Mesothelial cell of epicardium (in vitro differentiated cells): ENCODE measurements at regions not wholly inside any gene's neighbourhood (a gene's known extent, or its start where the extent isn't known, plus 50 kb on each side); places are given as distances from the start of the nearest gene placed in this dataset.
A peak's percentile ranks its signal among the peaks of the same experiment; 100 is the strongest.

Experiments
- DNase-seq, 2 experiments: peaks; one replicate each; pipeline ENCODE4 v3.0.0; 2021; ENCODE audit warnings: low spot score in 2 of 2; ENCODE audit not compliant: unreplicated experiment in 2 of 2
- H3K27ac Mint-ChIP-seq: 2 replicates; pipeline ENCODE4 v1.8.0; 2021; ENCODE audit warnings: mixed read lengths
- H3K27me3 Mint-ChIP-seq: 2 replicates; pipeline ENCODE4 v1.8.0; 2021; ENCODE audit warnings: low read depth, mixed read lengths
- H3K36me3 Mint-ChIP-seq: 2 replicates; pipeline ENCODE4 v1.8.0; 2021; ENCODE audit warnings: mixed read lengths
- H3K4me1 Mint-ChIP-seq: 2 replicates; pipeline ENCODE4 v1.8.0; 2021; ENCODE audit warnings: mixed read lengths
- H3K4me3 Mint-ChIP-seq: 2 replicates; pipeline ENCODE4 v1.8.0; 2021; ENCODE audit warnings: mild to moderate bottlenecking, moderate library complexity, mixed read lengths
- H3K9me3 Mint-ChIP-seq: 2 replicates; pipeline ENCODE4 v1.8.0; 2021; ENCODE audit warnings: mixed read lengths
- CTCF ChIP-seq: fragments of 200-600 bp; sonication (generic); IDR thresholded peaks from one replicate; pipeline ENCODE4 v1.5.0; 2021; ENCODE audit warnings: antibody characterized with exemption; ENCODE audit not compliant: unreplicated experiment

- Mint-ChIP-seq H3K4me3 (no peak overlapping the region), H3K27me3 (no peaks in the 10 kb centered on the region), H3K9me3 (no peaks in the 10 kb centered on the region), H3K36me3 (no peaks in the 10 kb centered on the region), H3K4me1 (peaks cover 31% of the 10 kb centered on the region), H3K27ac (no peak overlapping the region)
- DNase-seq = peak in 1 of 2 experiments; percentile 32
- TF ChIP-seq CTCF = no peak
Observed at GRCh38 chr11:134562941-134563471, 151.0 kb upstream of the B3GAT1 start.

GRCh38 chr11:134562196-134562595, 150.2 kb upstream of the B3GAT1 start:
- Mint-ChIP-seq H3K4me1 (peaks cover 31% of the 10 kb centered on the region), H3K9me3 (no peaks in the 10 kb centered on the region), H3K27me3 (no peaks in the 10 kb centered on the region), H3K4me3 (no peak overlapping the region), H3K27ac (no peak overlapping the region), H3K36me3 (no peaks in the 10 kb centered on the region)
- peak in 1 of 2 experiments; percentile 33 for DNase-seq
- TF ChIP-seq CTCF = no peak

- Mint-ChIP-seq H3K27me3 (no peaks in the 10 kb centered on the region), H3K27ac (peak overlapping the region; percentile 55), H3K36me3 (no peaks in the 10 kb centered on the region), H3K4me3 (no peak overlapping the region), H3K4me1 (peaks cover 33% of the 10 kb centered on the region), H3K9me3 (no peaks in the 10 kb centered on the region)
- no peak for TF ChIP-seq CTCF
- DNase-seq = peak in 1 of 2 experiments; percentile 28
Observed at GRCh38 chr11:134561331-134561720, 149.3 kb upstream of the B3GAT1 start.

- no peaks in the 10 kb centered on the region for H3K9me3 Mint-ChIP-seq
- no peak overlapping the region for H3K4me3 Mint-ChIP-seq
- no peaks in the 10 kb centered on the region for H3K36me3 Mint-ChIP-seq
- no peak for TF ChIP-seq CTCF
- peak overlapping the region; percentile 55 for H3K27ac Mint-ChIP-seq
- no peaks in the 10 kb centered on the region for H3K27me3 Mint-ChIP-seq
- DNase-seq = peak in 1 of 2 experiments; percentile 39
- peaks cover 33% of the 10 kb centered on the region for H3K4me1 Mint-ChIP-seq
Observed at GRCh38 chr11:134560566-134561330, 148.7 kb upstream of the B3GAT1 start.

- Mint-ChIP-seq H3K27ac (no peak overlapping the region), H3K4me3 (no peak overlapping the region), H3K27me3 (no peaks in the 10 kb centered on the region), H3K36me3 (no peaks in the 10 kb centered on the region), H3K4me1 (peaks cover 33% of the 10 kb centered on the region), H3K9me3 (no peaks in the 10 kb centered on the region)
- DNase-seq = peak in 1 of 2 experiments; percentile 37
- no peak for TF ChIP-seq CTCF
Observed at GRCh38 chr11:134560066-134560465, 148.0 kb upstream of the B3GAT1 start.
